Stimulated activated CD4-positive, alpha-beta T cell treated with anti-CD3 and anti-CD28 coated beads, Interleukin-15, amount 100 ng/mL, for 48 hours (primary cell): ENCODE measurements at regions not wholly inside any gene's neighbourhood (a gene's known extent, or its start where the extent isn't known, plus 50 kb on each side); places are given as distances from the start of the nearest gene placed in this dataset.

Experiments
- DNase-seq, 2 donors: peaks; one replicate each; pipeline ENCODE4 v3.0.0-alpha.2; 2020; ENCODE audit warnings: low read depth in 2 of 2

DNA sequence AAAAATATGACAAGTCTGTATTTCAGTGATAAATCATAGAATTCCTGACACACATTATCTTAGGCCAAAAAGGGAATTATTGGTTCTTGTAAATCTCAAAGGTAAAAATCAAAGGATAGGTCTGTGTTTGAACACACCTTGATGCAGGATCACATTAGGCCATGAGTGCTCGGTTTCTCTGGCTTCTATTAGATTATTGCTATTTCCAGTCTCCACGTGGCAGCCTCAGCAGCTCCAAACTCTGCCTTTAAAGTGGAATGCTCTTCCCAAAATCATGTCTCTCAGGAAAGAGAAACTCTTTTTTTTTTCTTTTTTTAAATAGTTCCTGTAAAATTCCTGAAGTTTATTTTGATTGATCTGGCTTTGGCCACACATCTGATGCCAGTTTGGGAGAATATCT is 105.6 kb upstream of the FRMD6 start:
- DNase-seq: no peak

DNA sequence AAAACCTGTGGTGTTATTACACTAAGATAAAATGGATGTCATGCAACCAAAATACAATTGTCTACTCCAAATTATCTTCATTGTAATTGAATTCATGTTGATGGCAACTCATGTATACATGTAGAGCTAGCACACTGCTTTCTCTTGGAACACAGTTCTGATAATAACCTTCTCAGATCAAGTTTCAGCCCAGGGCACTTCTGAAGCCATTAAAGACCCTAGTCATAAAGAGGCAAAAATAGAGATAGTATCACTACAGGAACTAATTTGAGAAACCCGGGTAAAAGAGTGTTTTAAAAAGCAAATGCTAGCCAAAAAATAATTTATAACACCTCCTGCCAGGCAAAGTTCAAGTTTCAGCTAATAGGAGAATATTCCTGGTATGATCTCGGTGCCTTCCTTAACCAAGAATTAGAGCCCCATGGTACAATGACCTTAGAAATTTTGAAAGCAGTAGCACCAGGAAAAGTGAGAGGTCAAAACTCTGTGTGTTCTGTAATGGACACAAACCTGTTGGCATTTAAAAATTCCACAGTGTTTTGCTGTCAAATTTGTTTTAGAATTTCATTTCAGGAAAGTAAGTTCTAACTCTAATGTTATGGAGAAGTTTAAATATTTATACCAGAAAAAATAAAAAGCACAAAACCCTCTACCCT is 105.0 kb upstream of the FRMD6 start:
- no peak for DNase-seq

DNA sequence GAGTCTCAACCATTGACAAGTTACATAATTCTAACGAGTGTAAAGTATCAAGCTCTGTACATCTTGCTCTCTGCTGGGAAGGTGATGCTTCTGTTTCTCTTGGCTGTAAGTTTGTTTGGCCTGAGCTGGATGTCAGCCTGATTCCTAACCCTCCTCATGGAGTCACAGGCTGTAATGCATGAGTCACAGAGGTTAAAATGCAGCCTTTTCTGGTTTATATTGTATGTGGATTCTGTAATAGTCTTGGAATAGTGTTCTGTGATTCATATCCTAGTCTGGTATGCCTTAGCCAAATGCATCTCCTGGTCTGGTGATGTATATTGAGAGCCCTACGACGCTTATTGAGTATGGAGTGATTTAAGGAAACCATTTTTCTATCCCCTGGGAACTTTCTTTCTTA is 104.5 kb upstream of the FRMD6 start:
- no peak for DNase-seq

DNA sequence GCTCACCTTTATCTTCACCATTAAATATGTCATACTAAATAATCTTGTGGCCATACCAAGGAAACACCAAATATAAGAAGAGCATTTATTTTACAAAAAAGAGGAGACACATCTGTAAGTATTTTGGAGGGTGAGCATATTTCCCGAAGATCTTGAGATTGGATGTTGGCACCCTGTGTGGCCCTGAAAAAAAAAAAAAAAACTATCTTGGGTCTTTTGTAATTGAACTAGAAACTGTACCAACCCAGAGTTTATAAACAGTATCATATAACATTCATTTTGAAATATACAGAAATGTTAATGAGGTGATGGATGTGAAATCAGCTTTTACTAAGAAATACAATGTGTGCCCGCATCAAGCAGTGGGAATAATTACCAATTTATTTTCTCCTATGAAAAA is 104.0 kb upstream of the FRMD6 start:
- DNase-seq: no peak

DNA sequence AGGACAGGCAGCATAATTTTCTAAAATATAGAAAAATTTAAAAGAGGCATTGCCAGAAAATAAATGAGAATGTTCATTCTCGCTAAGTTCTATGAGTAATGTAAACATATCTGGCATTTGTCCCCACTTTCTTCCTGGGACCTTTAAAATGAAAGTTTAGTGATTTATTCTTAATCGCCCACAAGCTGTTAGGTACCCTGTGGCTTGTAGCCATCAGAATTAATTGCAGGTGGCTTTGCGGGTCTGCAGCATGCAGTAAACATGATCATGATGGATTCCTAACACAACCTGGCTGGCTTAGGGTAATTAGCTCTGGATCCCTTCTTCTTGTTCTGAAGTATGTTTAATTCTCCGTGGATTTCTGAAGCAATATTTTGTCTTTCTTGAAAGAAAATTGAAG is 103.5 kb upstream of the FRMD6 start:
- DNase-seq: no peak

DNA sequence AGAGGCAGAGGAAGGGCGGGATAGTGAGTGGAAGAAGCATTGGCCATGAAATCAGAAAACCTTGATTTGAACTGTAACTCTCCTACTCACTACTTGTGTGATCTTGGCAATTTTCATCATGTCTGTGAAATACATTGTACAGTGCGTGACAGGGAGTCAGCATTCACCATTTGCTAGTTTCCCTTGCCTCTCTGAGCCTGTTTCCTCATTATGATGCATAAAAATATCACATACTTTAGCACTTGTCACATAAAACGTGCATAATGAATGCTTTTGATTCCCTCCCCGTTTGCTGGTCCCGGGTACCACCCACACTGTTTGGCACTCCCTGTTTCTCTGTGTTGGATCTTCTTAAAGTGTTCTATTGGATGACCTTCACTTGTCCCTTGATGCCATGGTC is 101.1 kb upstream of the FRMD6 start:
- no peak for DNase-seq

DNA sequence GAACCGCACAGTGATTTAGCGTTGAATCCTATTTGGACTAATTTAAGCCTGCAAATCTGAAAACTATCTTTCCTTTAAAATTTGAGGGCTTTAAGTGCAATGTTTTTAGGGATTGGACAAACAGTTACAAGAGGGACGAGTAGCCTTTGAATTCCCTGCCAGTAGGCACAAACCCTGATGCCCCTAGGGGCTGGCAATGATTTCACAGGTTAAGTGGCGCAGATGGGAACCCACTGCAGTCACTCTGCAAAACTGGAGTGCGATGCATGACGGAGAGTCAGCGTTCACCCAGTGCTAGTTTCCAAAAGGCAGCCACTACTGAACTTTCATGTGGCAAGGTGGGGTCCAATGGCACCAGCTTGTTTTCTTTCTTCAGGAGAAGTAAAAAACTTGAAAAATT is 99.4 kb upstream of the FRMD6 start:
- no peak for DNase-seq

DNA sequence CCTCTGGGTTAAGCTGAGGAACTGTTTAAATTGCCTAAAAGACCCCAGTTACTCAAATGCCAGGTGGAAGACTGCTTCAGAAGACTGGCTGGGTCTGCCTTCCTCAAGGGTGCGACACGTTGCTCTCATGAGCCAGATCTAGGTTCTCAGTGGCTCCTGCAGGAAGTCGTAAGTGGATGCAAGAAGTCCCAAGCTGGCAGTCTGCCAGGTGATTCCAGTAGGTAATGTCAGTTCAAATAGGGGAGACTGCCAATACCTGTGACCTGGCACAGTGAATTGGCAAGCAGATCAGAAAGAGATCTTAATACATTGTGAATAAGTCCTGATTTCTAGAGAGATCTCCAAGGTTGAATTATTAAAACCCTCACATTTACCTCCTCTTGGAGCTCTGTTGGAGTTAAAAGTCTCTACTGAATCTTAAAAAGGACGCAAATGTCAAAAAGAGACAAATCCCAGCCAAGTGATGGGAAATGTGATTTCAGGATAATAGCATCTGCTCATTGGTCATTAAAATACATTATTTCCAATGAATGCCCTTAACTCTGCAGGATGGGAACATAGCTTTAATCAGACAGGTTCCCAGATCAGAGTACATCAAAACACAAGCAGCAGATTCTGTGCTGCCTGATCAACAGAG is 98.8 kb upstream of the FRMD6 start:
- DNase-seq: no peak

DNA sequence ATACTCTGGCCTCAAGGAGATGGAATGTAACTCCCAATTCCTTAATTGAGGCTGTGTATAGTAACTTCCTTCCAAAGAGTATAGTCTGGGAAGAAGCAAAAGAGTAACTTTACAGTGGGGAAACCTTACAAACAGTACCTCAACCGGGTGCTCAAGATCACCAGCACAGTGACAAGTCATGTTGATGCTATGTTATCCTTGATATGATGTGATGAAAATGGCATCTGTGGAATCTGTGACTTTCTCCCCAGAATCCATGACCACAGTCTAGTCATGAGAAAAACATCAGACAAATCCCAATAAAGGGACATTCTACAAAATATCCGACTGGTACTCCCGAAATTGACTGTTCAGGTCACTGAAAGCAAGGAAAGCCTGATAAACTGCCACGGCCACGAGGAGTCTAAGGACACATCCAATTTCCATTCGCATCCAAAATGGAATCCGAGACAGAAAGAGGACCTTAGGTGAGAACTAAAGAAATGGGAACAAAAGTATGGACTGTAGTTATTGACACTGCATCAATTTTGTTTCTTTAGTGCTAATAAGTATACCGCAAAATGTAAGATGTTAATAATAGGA is 97.3 kb upstream of the FRMD6 start:
- DNase-seq: no peak

DNA sequence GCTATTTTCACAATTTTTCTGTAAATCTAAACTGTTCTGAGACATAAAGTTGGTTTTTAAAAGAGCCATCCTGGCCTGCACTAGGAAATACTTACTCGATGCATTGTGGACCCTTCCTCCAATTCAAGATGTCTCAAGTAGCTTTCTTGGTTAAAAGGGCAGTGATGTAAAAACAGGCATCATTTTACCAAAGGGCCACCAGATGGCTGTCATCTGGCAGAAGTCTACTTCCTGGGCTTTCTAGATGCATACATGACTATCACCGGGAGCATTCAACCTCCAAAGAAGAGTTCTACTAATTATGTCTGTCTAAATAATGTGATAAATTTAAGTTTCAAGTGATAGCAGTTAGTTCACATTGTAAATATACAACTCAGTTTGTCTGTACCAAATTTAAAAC is 96.8 kb upstream of the FRMD6 start:
- DNase-seq: no peak

DNA sequence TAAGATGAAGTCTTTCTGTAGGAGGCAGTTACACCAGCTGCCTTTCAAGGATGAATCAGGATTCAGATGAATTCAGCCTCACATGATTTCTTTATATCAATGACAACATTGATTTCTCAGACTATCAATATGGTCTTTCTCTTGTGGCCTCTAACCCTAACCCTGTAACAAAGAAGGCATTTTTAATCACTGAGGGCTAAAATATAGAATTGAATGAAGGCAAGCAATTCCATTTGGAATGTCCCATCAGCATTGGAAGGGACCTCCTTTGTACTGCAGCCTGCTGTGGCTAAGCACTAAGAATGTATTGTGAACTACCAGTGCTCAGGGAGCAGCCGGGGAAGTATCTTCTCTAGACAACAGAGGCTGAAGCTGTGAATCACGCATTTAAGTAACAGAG is 90.6 kb upstream of the FRMD6 start:
- no peak for DNase-seq

DNA sequence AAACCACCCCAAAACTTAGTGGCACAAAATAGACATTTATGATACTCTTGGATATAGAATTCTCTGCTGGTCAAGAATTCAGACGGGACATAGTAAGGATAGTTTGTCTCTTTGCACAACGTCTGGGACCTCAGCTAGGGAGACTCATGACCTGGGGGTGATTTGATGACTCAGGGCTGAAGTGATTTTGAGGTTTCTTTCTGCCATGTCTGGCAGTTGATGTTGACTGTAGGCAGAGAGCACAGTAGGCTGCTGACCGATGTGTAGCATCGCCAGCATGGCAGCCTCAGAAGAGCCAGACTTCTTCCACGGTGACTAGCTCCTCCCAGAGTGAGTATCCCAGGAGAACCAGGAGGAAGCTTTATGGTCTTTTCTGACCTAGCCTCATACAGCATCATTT is 88.9 kb upstream of the FRMD6 start:
- no peak for DNase-seq

DNA sequence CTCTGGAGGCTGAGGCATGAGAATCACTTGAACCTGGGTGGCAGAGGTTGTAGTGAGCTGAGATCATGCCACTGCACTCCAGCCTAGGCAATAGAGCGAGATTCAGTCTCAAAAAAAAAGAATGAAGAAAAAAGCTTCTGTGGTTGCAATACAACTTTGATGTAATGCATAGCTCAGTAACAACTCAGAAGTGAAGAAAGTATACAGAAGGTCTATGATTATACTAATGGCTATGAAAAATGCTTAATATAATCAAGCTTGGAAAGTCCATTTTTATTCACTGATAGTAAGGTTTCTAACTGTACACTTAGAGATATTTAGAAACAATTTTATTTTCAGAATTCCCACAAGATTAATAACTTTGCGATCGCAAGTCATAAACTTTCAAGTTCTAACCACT is 88.2 kb upstream of the FRMD6 start:
- no peak for DNase-seq

DNA sequence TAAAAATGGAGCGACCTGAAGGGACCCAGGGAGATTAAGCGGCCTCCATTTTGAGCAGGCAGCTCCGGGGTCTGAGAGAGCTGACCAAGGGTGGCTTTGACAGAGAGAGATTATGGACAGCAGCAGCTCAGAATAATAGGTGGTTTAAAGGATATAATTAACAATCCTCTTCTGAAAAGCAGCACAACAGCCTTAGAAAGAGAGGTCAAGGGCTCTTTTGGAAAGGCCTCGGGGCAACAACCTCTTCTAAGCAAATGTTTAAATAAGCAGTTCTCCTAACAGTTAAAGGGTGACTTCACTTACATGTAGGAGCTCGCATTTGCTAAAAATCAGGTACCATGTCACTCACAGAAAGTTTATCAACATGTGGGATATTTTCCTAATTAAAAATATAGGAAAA is 87.2 kb upstream of the FRMD6 start:
- DNase-seq: no peak

DNA sequence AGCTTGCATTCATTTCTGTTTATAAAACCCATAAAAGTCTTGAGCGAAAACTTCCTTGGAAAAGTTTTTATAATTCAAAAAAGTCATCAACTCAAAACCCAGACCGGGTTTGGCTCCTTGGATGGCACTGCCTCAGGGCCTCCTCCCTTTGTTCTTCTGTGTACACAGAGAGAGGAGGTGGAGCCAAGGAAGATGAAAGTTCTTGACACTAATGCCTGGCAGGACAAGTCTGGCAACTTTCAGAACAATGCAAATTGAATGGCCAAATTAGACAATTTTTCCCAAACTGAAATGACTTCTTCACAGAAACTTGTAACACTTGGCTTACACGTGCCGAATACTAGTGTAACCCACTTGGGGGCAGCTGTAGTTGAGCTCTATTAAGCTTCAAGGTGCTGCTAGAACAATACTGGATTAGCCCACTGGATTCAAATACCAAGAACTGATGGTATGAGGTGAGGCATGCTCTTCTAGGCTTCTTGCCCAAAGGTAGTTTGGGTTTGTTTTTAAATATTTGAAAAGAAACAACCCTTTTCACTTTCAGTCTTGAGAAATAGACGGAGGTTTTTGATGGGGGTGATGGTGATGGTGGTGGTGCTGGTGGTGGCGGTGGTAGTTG is 86.6 kb upstream of the FRMD6 start:
- DNase-seq: no peak

DNA sequence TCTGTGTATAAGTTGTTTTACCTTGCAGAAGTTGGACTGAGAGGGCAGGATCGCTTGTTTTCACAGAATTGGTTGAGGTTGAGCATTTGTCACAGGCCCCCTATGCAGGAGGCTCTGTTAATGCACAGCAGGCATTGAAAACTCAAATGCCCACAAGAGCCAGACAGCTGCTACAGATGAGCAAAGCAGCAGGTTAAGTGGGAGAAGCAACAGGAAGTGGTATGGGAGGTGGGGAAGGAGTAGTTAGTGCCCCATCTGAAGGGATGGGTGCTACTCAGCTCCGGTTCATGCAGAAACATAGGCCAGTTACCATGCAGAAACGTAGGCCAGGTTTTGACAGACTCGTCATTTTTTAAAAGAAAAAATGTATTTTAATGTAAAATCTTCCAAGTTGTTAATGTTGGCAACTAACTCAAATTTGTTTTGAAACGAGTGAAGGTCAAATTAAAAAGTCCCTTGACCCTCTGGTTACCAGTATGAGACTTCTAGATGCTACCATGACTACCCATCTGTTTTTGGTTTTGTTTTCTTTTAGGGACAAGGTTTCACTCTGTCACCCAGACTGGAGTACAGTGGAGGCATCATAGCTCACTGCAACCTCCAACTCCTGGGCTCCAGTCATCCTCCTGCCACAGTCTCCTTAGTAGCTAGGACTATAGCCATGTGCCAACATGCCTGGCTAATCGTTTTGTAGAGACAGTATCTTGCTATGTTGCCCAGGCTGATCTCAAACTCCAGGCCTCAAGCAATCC is 84.7 kb upstream of the FRMD6 start:
- DNase-seq: no peak

DNA sequence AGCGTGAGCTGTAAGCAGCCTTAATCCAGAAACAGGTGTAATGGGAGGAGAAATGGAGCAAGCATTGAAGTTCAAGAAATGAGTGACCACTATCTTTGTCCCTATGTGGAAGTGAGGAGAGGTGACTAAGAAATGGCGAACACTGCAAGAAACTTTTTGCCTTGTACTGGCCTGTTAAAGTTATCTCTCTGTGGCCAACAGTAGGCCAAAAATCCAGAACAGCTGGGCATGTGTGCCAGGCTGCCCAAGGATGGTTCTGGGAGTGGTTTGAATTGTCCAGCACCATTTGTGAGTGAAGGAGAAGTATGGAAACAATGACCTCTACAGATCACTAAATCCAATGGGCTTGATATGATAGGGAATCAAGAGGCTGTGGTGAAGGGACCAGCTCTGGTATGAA is 83.3 kb upstream of the FRMD6 start:
- no peak for DNase-seq

DNA sequence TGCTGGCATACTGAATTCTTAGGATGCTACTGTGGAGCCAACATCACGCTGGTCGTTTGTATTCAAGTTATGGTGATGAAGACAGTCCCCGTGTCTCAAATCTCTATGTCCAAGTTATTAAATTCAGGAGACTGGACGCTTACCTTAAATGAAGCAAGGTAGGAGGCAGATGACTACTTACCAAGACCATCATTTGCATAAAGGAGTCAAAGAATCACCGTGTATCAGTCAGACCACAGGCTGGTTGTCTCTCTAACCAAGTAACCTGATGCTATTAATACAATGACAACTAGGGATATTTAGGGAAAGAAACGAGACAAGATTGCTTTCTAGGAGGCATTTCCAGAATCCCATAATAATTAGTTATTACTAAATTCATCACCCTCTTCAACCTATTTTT is 78.1 kb upstream of the FRMD6 start:
- no peak for DNase-seq

DNA sequence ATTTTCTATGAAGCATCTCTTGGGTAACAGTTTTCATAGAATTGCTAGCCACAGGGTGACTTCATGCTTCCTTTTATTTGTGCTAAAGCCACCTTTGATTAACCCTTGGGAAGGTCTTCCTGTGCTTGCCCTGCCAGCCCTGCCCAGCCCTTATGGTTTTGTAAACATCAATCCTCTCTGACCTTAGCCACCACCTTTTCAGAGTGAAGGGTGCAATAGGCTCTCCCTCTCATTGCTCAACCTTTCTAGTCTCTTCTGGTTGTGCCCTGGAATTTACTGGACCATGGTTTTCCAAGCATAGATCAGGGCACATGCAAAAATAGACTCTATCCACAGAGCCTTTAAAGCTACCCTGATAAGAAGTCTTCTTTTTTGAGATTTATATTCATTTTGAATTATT is 77.7 kb upstream of the FRMD6 start:
- no peak for DNase-seq

DNA sequence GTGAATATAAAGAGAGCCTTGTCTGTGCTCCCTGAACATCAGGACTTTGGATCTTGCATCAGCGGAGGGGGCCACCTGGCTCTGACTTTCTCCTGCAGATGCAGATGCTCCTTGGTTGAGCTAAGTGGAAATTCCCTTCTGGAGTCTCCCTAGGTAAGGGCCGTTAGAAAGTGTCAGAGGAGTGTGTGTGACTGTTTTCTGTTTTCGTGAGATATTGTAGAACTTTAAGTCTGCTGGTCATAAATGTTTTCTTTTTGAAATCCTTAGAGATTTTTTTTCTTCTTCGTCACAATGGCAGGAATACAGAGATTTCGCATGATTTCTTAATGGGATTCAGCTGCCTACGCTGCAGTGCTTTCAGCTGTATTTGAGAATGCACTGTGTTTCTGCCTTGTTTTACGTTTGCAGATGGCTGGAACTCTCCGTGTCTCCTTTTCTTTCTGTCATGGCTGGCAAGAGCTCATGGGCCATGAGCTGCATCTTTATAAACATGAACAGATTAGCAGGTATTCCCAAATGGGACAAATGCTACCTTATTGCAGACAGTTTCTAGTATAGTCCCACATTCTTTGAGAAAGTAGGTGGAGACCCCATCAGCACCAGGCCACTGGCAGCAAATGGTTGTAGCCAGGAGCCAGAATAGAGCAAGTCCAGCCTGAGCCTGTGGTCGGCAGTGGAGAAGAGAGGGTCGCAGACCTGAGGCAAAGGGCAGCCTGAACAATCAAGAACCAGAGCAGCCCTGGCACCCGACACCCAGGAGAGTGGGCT is 76.2 kb upstream of the FRMD6 start:
- DNase-seq: no peak

DNA sequence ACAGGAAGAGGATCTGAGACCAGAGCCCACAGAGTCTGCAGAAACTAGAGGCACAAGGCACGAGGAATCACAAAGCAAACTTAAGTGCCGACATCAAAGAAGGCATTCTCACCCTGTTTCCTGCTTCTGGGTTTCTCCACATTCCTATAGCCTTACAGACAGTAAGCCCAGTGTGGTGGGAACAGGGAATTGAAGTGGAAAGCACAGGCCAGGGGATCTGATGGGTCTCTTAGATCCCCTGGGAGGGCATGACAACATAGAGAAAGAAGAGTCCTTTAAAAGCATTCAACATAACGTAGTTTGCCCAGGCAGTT is 75.6 kb upstream of the FRMD6 start:
- DNase-seq: no peak

DNA sequence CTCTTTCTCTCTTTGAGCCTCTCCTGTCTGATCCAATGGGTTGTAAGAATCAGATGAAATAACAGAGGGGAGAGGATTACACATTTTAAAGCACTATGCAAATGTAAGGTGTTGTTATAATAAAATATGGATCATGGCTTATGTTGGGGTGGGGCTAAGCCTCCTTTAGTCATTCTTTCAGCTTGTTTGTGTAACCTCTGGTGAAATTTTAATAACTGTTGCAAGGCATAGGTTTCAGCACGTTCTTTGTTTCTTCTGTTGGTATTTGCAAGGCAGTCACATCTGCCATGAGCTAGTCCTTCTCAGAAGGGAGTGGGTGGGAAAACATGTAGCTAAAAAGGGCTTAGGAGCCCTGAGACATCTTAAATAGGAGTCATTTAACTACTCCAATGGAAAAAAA is 74.8 kb upstream of the FRMD6 start:
- no peak for DNase-seq
